HepG2 (cell line): ENCODE measurements at regions not wholly inside any gene's neighbourhood (a gene's known extent, or its start where the extent isn't known, plus 50 kb on each side); places are given as distances from the start of the nearest gene placed in this dataset.
A peak's percentile ranks its signal among the peaks of the same experiment; 100 is the strongest.

ENCODE experiments used
- ATAC-seq: fragments of 200-7000 bp; cut with Tn5 transposase; 3 replicates; pipeline ENCODE4 v1.9.1; 2020; ENCODE audit warnings: mild to moderate bottlenecking, moderate library complexity
- BruUV-seq: library from RNA; stranded (reverse); fragments of 400-500 nt; replicated peaks from 2 replicates; lab custom pipeline; 2021; lab: Mats Ljungman, UMichigan
- CTCF ChIA-PET: fragments of 300-600 bp; formaldehyde crosslinking; extraction: SDS; loops from one replicate; lab custom pipeline; 2021; ENCODE audit warnings: low total read pairs, inconsistent platforms, low intra/inter-chr PET ratio; lab: Yijun Ruan, JAX
- POLR2A ChIA-PET: fragments of 350-600 bp; sonication (Branson Sonifier 250); formaldehyde crosslinking; loops from one replicate; lab custom pipeline; 2020; ENCODE audit warnings: antibody characterized with exemption, inconsistent platforms; lab: Yijun Ruan, JAX
- DNase-seq: peaks from one replicate; pipeline ENCODE4 v3.0.0-alpha.2; 2015; ENCODE audit warnings: low spot score
- FAIRE-seq: peaks from 3 replicates; lab custom pipeline; 2011; peaks lifted over from hg19 to GRCh38; lab: Jason Lieb, UNC
- H2AFZ ChIP-seq: one replicate; pipeline ENCODE4 v1.6.1; 2011; ENCODE audit warnings: low read length, inconsistent platforms
- H3K27ac ChIP-seq: fragments of 300-600 bp; 3 replicates; pipeline ENCODE4 v1.8.0; 2011; ENCODE audit warnings: mixed run types, mild to moderate bottlenecking, mixed read lengths, low read length, inconsistent platforms; ENCODE audit not compliant: insufficient read depth; ENCODE audit errors: extremely low read length
- H3K27me3 ChIP-seq, 2 experiments: fragments of 200-600 bp in 1 of 2; 2 replicates in 1 of 2; 3 replicates in 1 of 2; pipeline versions ENCODE4 v1.6.0 to v1.8.0; 2011; ENCODE audit warnings: low read length in 2 of 2, mild to moderate bottlenecking in 2 of 2, moderate library complexity in 2 of 2, inconsistent platforms in 1 of 2; ENCODE audit not compliant: insufficient read depth in 2 of 2, control insufficient read depth in 1 of 2
- H3K36me3 ChIP-seq, 2 experiments: fragments of 200-600 bp in 1 of 2; replicated peaks in 1 of 2; 2 replicates in 1 of 2; 3 replicates in 1 of 2; pipeline versions ENCODE4 v1.5.1 to v1.8.0; 2011; ENCODE audit warnings: low read length in 2 of 2, inconsistent platforms in 1 of 2; ENCODE audit not compliant: insufficient read depth in 2 of 2, control insufficient read depth in 1 of 2
- H3K4me1 ChIP-seq: 2 replicates; pipeline ENCODE4 v1.5.1; 2012; ENCODE audit warnings: low read length, inconsistent platforms; ENCODE audit not compliant: insufficient read depth
- H3K4me2 ChIP-seq: 2 replicates; pipeline ENCODE4 v1.6.0; 2011; ENCODE audit warnings: low read depth, low read length, inconsistent platforms
- H3K4me3 ChIP-seq, 3 experiments: fragments of 200-600 bp in 1 of 3; sonication (generic), shearing (Covaris generic) in 1 of 3; replicated peaks in 1 of 3; 2 replicates each; pipeline ENCODE4 v1.5.1; 2011 to 2016; ENCODE audit warnings: low read length in 3 of 3, inconsistent platforms in 2 of 3, low read depth in 2 of 3, mild to moderate bottlenecking in 2 of 3, control low read depth in 1 of 3, mixed read lengths in 1 of 3; ENCODE audit not compliant: insufficient read depth in 1 of 3
- H3K79me2 ChIP-seq: one replicate; pipeline ENCODE4 v1.6.1; 2011; ENCODE audit warnings: low read length, inconsistent platforms; ENCODE audit not compliant: insufficient read depth
- H3K9ac ChIP-seq: 2 replicates; pipeline ENCODE4 v1.6.0; 2011; ENCODE audit warnings: mild to moderate bottlenecking, low read depth, low read length, inconsistent platforms; ENCODE audit not compliant: insufficient read depth
- H3K9me3 ChIP-seq: 2 replicates; pipeline ENCODE4 v1.5.1; 2012; ENCODE audit warnings: mild to moderate bottlenecking, low read length
- H4K20me1 ChIP-seq: 2 replicates; pipeline ENCODE4 v1.6.0; 2011; ENCODE audit warnings: inconsistent platforms, mild to moderate bottlenecking, low read length, moderate library complexity; ENCODE audit not compliant: insufficient read depth
- FOXO1 ChIP-seq: sonication (generic); formaldehyde crosslinking; IDR thresholded peaks from 2 replicates; pipeline ENCODE4 v1.4.0; 2020; ENCODE audit warnings: missing genetic modification reagents
- GPN1 ChIP-seq: sonication (generic); formaldehyde crosslinking; IDR thresholded peaks from 2 replicates; pipeline ENCODE4 v1.5.1; 2020; ENCODE audit warnings: missing genetic modification reagents, borderline replicate concordance
- KLF15 ChIP-seq: sonication (generic); formaldehyde crosslinking; IDR thresholded peaks from 2 replicates; pipeline ENCODE4 v1.8.1; 2023; ENCODE audit warnings: borderline replicate concordance, mild to moderate bottlenecking, inconsistent platforms, missing genetic modification reagents, mixed read lengths
- KMT2A ChIP-seq: sonication (generic); formaldehyde crosslinking; IDR thresholded peaks from 2 replicates; pipeline ENCODE4 v1.4.0; 2020; ENCODE audit warnings: missing genetic modification reagents
- NFE2L1 ChIP-seq: sonication (generic); formaldehyde crosslinking; IDR thresholded peaks from 2 replicates; pipeline ENCODE4 v1.4.0; 2020; ENCODE audit warnings: missing genetic modification reagents, mild to moderate bottlenecking, borderline replicate concordance
- NFIC ChIP-seq: IDR thresholded peaks from 2 replicates; pipeline ENCODE4 v1.6.1; 2012; ENCODE audit warnings: mild to moderate bottlenecking, low read length, inconsistent platforms
- PLRG1 ChIP-seq: fragments of 450-650 bp; conservative IDR thresholded peaks from 2 replicates; pipeline ENCODE4 v1.6.1; 2016
- SALL2 ChIP-seq: sonication (generic); formaldehyde crosslinking; IDR thresholded peaks from 2 replicates; pipeline ENCODE4 v1.8.1; 2023; ENCODE audit warnings: mild to moderate bottlenecking, missing genetic modification reagents, inconsistent platforms
- SMAD3 ChIP-seq: sonication (generic); formaldehyde crosslinking; IDR thresholded peaks from 2 replicates; pipeline ENCODE4 v1.4.0; 2020; ENCODE audit warnings: missing genetic modification reagents
- ZBTB3 ChIP-seq: sonication (generic); formaldehyde crosslinking; IDR thresholded peaks from 2 replicates; pipeline ENCODE4 v1.4.0; 2020; ENCODE audit warnings: low read depth, mild to moderate bottlenecking, moderate library complexity, missing genetic modification reagents, borderline replicate concordance
- ZMYM4 ChIP-seq: sonication (generic); formaldehyde crosslinking; IDR thresholded peaks from 2 replicates; pipeline ENCODE4 v1.8.1; 2023; ENCODE audit warnings: mild to moderate bottlenecking, missing genetic modification reagents
- ZNF205 ChIP-seq: IDR thresholded peaks from 2 replicates; pipeline ENCODE4 v1.6.1; 2018; ENCODE audit warnings: missing biosample characterization, missing genetic modification reagents
- ZNF253 ChIP-seq: sonication (generic); formaldehyde crosslinking; IDR thresholded peaks from 2 replicates; pipeline ENCODE4 v1.8.0; 2022; ENCODE audit warnings: mild to moderate bottlenecking, missing genetic modification reagents, borderline replicate concordance
- ZNF263 ChIP-seq: sonication (generic); formaldehyde crosslinking; IDR thresholded peaks from 2 replicates; pipeline ENCODE4 v1.4.0; 2020; ENCODE audit warnings: missing genetic modification reagents
- ZNF549 ChIP-seq: sonication (generic); formaldehyde crosslinking; IDR thresholded peaks from 2 replicates; pipeline ENCODE4 v1.5.0; 2020; ENCODE audit warnings: missing genetic modification reagents
- ZNF75D ChIP-seq: sonication (generic); formaldehyde crosslinking; IDR thresholded peaks from 2 replicates; pipeline ENCODE4 v1.8.1; 2023; ENCODE audit warnings: missing genetic modification reagents, mild to moderate bottlenecking, borderline replicate concordance
- ZSCAN20 ChIP-seq: sonication (generic); formaldehyde crosslinking; IDR thresholded peaks from 2 replicates; pipeline ENCODE4 v1.4.0; 2020; ENCODE audit warnings: missing genetic modification reagents, mild to moderate bottlenecking, borderline replicate concordance
- ZSCAN30 ChIP-seq: sonication (generic); formaldehyde crosslinking; IDR thresholded peaks from 2 replicates; pipeline ENCODE4 v1.5.0; 2020; ENCODE audit warnings: mild to moderate bottlenecking, missing genetic modification reagents
- WGBS: methylation state at CpG from one replicate; pipeline ENCODE4 v1.1.6; 2017; ENCODE audit warnings: low lambda C conversion rate; 5-methylcytosine and 5-hydroxymethylcytosine counted together
- in situ Hi-C: cut with HindIII; loops from 2 replicates; pipeline ENCODE4 v1.10.0; 2017; ENCODE audit warnings: low pct_unique_long_range_greater_than_20kb; ENCODE audit not compliant: extremely low pct_ligation_motif_present
- intact Hi-C: fragments of 100-400 bp; cut with micrococcal nuclease; formaldehyde crosslinking; loops from one replicate; pipeline ENCODE4 v1.10.0; 2022; ENCODE audit not compliant: unreplicated experiment
- TF ChIP-seq, protein P1 (sequence below): IDR thresholded peaks from 2 replicates; pipeline ENCODE4 v1.6.1; 2012; ENCODE audit warnings: low read length, improper control_type of control experiment
- TF ChIP-seq, protein P2 (sequence below): sonication (generic); formaldehyde crosslinking; IDR thresholded peaks from 2 replicates; pipeline ENCODE4 v1.5.0; 2020; ENCODE audit warnings: mild to moderate bottlenecking, missing genetic modification reagents

DNA sequence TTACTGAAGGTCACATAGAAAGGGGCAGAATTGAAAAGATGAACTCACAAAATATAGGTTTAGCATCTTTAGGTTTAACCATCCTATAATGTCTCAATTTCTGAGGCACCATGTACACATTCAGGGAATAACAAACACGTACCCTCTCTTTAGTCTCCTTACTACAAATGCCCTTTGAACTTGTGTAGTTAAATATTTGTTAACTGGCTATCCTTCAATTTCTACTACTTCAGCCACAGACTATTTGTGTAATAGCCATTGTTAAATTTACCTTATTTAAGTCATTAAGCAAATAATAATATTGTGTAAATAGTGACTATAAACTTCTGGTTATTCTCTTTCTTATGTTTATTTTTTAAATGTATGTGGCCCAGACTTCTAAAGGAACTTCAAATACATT, 600.5 kb downstream of the KCNT2 start (continued):
- TF ChIP-seq, protein P1, sequence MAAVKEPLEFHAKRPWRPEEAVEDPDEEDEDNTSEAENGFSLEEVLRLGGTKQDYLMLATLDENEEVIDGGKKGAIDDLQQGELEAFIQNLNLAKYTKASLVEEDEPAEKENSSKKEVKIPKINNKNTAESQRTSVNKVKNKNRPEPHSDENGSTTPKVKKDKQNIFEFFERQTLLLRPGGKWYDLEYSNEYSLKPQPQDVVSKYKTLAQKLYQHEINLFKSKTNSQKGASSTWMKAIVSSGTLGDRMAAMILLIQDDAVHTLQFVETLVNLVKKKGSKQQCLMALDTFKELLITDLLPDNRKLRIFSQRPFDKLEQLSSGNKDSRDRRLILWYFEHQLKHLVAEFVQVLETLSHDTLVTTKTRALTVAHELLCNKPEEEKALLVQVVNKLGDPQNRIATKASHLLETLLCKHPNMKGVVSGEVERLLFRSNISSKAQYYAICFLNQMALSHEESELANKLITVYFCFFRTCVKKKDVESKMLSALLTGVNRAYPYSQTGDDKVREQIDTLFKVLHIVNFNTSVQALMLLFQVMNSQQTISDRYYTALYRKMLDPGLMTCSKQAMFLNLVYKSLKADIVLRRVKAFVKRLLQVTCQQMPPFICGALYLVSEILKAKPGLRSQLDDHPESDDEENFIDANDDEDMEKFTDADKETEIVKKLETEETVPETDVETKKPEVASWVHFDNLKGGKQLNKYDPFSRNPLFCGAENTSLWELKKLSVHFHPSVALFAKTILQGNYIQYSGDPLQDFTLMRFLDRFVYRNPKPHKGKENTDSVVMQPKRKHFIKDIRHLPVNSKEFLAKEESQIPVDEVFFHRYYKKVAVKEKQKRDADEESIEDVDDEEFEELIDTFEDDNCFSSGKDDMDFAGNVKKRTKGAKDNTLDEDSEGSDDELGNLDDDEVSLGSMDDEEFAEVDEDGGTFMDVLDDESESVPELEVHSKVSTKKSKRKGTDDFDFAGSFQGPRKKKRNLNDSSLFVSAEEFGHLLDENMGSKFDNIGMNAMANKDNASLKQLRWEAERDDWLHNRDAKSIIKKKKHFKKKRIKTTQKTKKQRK: no peak
- TF ChIP-seq ZNF549 (CRISPR knock-in tag) (no peak), SMAD3 (CRISPR knock-in tag) (no peak), PLRG1 (no peak), ZBTB3 (CRISPR knock-in tag) (no peak), ZNF75D (CRISPR knock-in tag) (no peak), NFIC (peak; percentile 19; the same call in 1 of the 2 replicates), ZNF263 (no peak), GPN1 (CRISPR knock-in tag) (no peak)
- TF ChIP-seq, all 625 proteins: peak for 21

DNA sequence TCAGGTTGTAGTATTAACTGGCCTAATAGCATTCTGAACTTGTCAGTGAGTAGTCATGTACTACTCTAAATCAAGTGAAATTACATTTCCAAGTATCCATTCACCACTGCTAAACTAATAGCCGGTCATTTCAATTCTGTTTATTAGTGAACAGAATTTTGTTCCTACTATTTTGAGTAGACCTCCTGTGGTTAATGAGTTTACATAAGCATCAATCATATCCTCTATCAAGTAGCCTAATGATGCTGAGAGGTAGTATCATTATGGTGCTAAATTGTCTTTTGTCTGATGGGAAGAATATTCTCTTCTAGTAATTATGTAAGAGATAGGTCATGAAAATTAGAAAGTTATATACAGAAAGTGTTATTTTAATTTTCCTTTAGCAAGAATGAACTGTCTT, 602.8 kb downstream of the KCNT2 start:
- no peak for DNase-seq
- H2AFZ ChIP-seq: no peak overlapping the region
- no peak overlapping the region for H3K4me3 ChIP-seq
- no peaks in the 10 kb centered on the region for H3K36me3 ChIP-seq
- TF ChIP-seq ZSCAN20 (CRISPR knock-in tag) (no peak), SALL2 (CRISPR knock-in tag) (no peak), KMT2A (CRISPR knock-in tag) (no peak), KLF15 (CRISPR knock-in tag) (no peak), ZSCAN30 (CRISPR knock-in tag) (no peak), NFE2L1 (CRISPR knock-in tag) (no peak), FOXO1 (CRISPR knock-in tag) (no peak), ZNF253 (no peak), ZMYM4 (no peak), ZNF205 (CRISPR knock-in tag) (no peak)
- TF ChIP-seq, protein P2, sequence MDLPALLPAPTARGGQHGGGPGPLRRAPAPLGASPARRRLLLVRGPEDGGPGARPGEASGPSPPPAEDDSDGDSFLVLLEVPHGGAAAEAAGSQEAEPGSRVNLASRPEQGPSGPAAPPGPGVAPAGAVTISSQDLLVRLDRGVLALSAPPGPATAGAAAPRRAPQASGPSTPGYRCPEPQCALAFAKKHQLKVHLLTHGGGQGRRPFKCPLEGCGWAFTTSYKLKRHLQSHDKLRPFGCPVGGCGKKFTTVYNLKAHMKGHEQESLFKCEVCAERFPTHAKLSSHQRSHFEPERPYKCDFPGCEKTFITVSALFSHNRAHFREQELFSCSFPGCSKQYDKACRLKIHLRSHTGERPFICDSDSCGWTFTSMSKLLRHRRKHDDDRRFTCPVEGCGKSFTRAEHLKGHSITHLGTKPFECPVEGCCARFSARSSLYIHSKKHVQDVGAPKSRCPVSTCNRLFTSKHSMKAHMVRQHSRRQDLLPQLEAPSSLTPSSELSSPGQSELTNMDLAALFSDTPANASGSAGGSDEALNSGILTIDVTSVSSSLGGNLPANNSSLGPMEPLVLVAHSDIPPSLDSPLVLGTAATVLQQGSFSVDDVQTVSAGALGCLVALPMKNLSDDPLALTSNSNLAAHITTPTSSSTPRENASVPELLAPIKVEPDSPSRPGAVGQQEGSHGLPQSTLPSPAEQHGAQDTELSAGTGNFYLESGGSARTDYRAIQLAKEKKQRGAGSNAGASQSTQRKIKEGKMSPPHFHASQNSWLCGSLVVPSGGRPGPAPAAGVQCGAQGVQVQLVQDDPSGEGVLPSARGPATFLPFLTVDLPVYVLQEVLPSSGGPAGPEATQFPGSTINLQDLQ (CRISPR knock-in tag): no peak
- intact Hi-C loops: no loop called here
- no peak overlapping the region for H3K9ac ChIP-seq
- BruUV-seq: no TSS peak
- ChIA-PET POLR2A (no interaction called here), CTCF (no interaction called here)
- H3K27me3 ChIP-seq: no peaks in the 10 kb centered on the region
- no peak overlapping the region for H3K27ac ChIP-seq
- no peak for ATAC-seq
- H3K4me1 ChIP-seq: peaks cover 14% of the 10 kb centered on the region
- no peaks in the 10 kb centered on the region for H3K9me3 ChIP-seq
- FAIRE-seq: no peak
- H4K20me1 ChIP-seq: no peaks in the 10 kb centered on the region
- H3K4me2 ChIP-seq: no peak overlapping the region
- H3K79me2 ChIP-seq: no peaks in the 10 kb centered on the region
- in situ Hi-C loops: no loop called here
- WGBS: 97% methylated on average over 1 of the region's 1 CpG
